ENCODE measurements at regions not wholly inside any gene's neighbourhood (a gene's known extent, or its start where the extent isn't known, plus 50 kb on each side); places are given as distances from the start of the nearest gene placed in this dataset.
"Not testable (repeated sequence)": the region's sequence is repeated elsewhere in the genome, so short reads cannot be mapped to it uniquely, and the experiment has no call there.

GRCh38 chr3:30439451-30440053 lies 166.8 kb upstream of the TGFBR2 start:
- no peak for DNase-seq (ENCODE audit: low spot score)

- no peak for DNase-seq (ENCODE audit: low spot score)
These were observed 166.2 kb upstream of the TGFBR2 start for GRCh38 chr3:30440147-30440604.

DNA sequence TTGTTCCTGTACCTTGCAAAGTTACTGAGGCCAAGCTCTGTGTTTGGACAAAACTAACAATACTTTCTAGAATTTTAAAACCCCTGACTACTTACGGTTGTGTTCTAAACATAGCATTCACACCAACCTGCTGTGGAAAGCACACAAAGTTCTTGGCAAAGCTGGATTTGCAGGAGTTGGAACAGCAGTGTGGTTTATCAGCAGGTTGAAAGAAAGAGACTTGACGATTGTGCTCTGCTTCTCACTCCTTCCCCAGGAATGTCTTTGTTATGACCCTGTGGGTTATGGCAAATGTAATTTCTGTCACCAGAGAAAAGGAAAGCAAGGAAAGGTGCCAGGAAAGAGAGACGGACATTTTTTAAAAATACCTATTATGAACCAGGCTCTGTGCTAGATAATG lies 165.5 kb upstream of the TGFBR2 start:
- no peak for DNase-seq (ENCODE audit: low spot score)

GRCh38 chr3:30443756-30444673 lies 162.4 kb upstream of the TGFBR2 start:
- DNase-seq (ENCODE audit: low spot score), result no peak

- no peak for DNase-seq (ENCODE audit: low spot score)
These were observed 157.7 kb upstream of the TGFBR2 start for GRCh38 chr3:30448450-30449289.

- DNase-seq (ENCODE audit: low spot score), result no peak
These were observed 157.1 kb upstream of the TGFBR2 start for GRCh38 chr3:30449290-30449632.

- DNase-seq (ENCODE audit: low spot score), result no peak
These were observed 154.0 kb upstream of the TGFBR2 start for GRCh38 chr3:30452446-30452845.

- no peak for DNase-seq (ENCODE audit: low spot score)
These were observed 152.9 kb upstream of the TGFBR2 start for GRCh38 chr3:30453360-30454039.

- no peak for DNase-seq (ENCODE audit: low spot score)
These were observed 151.8 kb upstream of the TGFBR2 start for GRCh38 chr3:30454636-30455035.

GRCh38 chr3:30455112-30455511 lies 151.3 kb upstream of the TGFBR2 start:
- not testable (repeated sequence) for DNase-seq (ENCODE audit: low spot score)

GRCh38 chr3:30455840-30456239 lies 150.6 kb upstream of the TGFBR2 start:
- DNase-seq (ENCODE audit: low spot score), result no peak

- no peak for DNase-seq (ENCODE audit: low spot score)
These were observed 150.1 kb upstream of the TGFBR2 start for GRCh38 chr3:30456264-30456663.

DNA sequence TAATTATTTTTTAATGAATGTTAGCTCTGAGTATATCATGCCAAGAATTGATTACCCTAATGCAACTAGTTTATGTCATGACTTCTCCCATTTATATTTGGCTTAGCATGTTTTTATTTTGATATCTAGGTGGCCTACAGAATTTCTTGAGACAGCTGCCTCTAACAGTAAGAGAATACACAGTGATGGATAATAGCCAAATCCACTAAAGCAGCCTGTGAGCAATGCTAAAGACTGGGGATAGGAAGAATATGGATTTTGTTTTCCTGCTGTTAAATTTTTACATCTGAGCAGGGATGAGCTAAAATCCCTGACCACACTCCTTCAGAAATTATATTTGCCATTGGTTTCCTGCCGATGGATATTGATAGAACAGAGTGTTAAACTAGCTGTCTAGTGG lies 149.3 kb upstream of the TGFBR2 start:
- no peak for DNase-seq (ENCODE audit: low spot score)

DNA sequence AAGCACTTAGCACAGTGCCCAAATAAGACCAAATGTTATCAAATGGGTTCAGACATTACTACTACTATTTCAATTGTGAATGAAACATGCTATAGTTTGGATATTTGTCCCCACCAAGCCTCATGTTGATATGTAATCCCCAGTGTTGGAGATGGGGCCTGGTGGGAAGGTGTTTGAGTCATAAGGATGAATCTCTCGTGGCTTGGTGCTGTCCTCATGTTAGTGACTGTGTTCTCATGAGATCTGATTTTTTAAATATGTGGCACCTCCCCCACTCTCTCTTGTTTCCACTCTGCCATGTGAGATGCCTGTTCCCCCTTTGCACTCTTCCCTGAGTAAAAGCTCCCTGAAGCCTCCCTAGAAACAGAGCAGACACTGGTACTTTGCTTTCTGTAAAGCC lies 148.7 kb upstream of the TGFBR2 start:
- no peak for DNase-seq (ENCODE audit: low spot score)

GRCh38 chr3:30458376-30459171 lies 147.8 kb upstream of the TGFBR2 start:
- no peak for DNase-seq (ENCODE audit: low spot score)

GRCh38 chr3:30461311-30461710 lies 145.1 kb upstream of the TGFBR2 start:
- DNase-seq (ENCODE audit: low spot score), result no peak

DNA sequence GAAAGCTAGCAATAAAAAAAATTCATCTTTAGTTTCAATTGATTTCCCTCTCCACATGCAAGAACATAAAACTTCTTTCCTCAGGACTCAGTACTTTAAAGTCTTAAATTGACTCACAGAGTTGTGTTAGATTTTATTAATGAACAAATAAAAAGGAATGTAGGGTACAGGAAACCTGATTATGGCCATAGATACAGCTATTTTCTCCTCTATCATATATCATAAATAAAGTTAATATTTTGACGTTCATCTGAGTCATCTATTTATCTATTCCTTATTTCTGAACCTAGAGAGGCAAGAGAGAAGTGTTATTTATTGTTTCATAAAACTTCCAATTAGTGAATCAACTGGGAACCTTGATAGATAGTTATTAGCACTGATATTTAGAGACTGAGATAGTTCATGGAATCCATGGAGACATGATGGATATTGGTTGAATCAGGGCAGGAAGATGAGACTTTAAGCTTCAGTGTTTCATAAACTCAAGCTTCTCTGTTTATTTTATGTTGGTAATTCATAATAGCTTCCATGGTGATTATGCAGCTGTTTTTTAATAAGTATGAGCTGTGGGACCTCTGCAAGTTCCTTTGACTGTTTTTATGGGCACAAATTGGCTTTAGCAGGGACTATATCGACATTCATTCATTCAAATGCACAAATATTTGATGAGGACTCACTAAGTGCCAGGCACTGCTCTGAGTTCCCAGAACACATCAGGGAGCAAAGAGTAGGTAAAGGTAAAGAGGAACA lies 143.5 kb upstream of the TGFBR2 start:
- no peak for DNase-seq (ENCODE audit: low spot score)

GRCh38 chr3:30464381-30464780 lies 142.0 kb upstream of the TGFBR2 start:
- DNase-seq (ENCODE audit: low spot score), result no peak

- DNase-seq (ENCODE audit: low spot score), result no peak
These were observed 140.9 kb upstream of the TGFBR2 start for GRCh38 chr3:30465454-30465853.

DNA sequence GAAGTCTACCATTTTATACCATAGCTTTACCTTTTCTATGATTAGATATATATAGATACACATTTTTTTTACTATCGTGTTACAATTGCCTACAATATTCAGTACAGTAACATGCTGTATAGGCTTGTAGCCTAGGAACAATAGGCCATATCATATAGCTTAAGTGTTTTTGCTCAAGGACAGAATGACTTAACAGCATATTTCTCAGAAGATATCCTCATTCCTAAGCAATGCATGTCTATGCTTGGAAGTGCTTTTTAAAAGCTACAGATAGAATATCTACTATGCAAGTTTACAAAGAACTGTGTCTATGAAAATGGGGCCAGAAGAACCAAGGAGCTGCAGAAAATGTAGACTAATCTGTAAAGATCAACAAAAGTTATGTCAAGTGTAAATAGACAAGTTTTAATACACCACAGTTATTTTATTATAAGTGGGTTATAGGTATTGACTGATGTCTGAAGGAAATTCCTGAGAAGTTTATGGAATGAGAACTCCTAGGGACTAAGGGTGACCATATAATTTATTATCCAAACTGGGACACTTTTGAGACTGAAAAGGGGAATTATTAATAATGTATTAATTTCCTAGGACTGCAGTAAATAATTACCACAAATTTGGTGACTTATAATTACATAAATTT lies 138.7 kb upstream of the TGFBR2 start:
- DNase-seq (ENCODE audit: low spot score), result no peak
